ENCODE measurements at regions not wholly inside any gene's neighbourhood (a gene's known extent, or its start where the extent isn't known, plus 50 kb on each side); places are given as distances from the start of the nearest gene placed in this dataset.

DNA sequence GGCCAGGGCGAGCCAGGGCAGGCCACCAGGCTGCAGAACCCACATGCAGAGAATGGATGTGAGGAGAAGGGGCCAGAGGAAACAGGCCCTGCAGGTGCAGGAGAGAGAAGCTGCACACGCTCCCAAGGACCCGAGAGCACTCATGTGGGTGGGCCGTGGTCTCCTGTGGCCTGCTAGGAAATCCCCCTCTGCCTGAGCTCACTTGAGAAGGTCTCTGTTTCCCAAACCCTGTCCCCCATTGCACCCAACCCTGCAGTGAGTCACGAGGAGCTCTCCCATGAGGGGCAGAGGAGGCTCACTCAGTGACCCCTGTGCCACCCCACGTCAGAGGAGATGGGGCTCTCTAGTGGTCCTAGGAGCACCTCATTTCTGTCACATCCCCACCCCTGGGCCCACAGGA, 111.1 kb downstream of the KLF13 start:
- ChIA-PET POLR2A (interaction anchor here (0.7 to 4.8 kb wide), 15 partner anchors 21 to 232 kb away, joined by 3 to 32 read pairs (median 3); no protein-coding TSS in a partner anchor), RAD21 (ENCODE audit: unreplicated experiment) (interaction anchor here (0.8 to 10.1 kb wide), 21 partner anchors 11 to 237 kb away, joined by 3 to 213 read pairs (median 5); no protein-coding TSS in a partner anchor), SMC1A (ENCODE audit: uncharacterized antibody, unreplicated experiment) (interaction anchor here (0.6 to 7.7 kb wide), 24 partner anchors 10 to 636 kb away, joined by 3 to 166 read pairs (median 4); no protein-coding TSS in a partner anchor), CTCF (interaction anchor here (1.0 to 12.7 kb wide), 15 partner anchors 17 to 309 kb away, joined by 3 to 336 read pairs (median 6); no protein-coding TSS in a partner anchor)
- intact Hi-C loops (cut with micrococcal nuclease; ENCODE audit: unreplicated experiment) (loop anchor here (5.0 kb wide), 3 partner anchors 35 to 210 kb away; no protein-coding TSS in a partner anchor), in situ Hi-C loops (cut with MboI) (loop anchor here (5.0 kb wide), 2 partner anchors 50 to 235 kb away; no protein-coding TSS in a partner anchor)
- H3K4me3 ChIP-seq = no peak overlapping the region
- peaks cover 52% of the 10 kb centered on the region for H3K4me1 ChIP-seq (ENCODE audit: control insufficient read depth, insufficient read depth, low read length)
- BruUV-seq (replicated peaks) = no TSS peak
- ATAC-seq (peak; percentile 16), DNase-seq (ENCODE audit: low read depth, low spot score) (no peak), FAIRE-seq (peak; percentile 62)
- H3K36me3 ChIP-seq (ENCODE audit: control insufficient read depth in 2 of 2, insufficient read depth in 2 of 2, low read length in 1 of 2) = no peaks in the 10 kb centered on the region
- H3K4me2 ChIP-seq (ENCODE audit: control insufficient read depth, insufficient read depth) = peak overlapping the region; percentile 21
- peak overlapping the region; percentile 60 for H3K27ac ChIP-seq (ENCODE audit: control insufficient read depth, insufficient read depth)
- WGBS (ENCODE audit: insufficient coverage, insufficient replicate concordance, low lambda C conversion rate, missing lambda C conversion rate) = 7% methylated on average over 6 of the region's 6 CpGs
- no peaks in the 10 kb centered on the region for H3K79me2 ChIP-seq (ENCODE audit: control insufficient read depth, insufficient read depth, low read length)
- H3K27me3 ChIP-seq (replicated peaks in 1 of 2; ENCODE audit: control insufficient read depth in 2 of 2, insufficient read depth in 2 of 2, low read length in 1 of 2) = no peaks in the 10 kb centered on the region
- H3K9ac ChIP-seq (ENCODE audit: control insufficient read depth, insufficient read depth, low read length) = no peak overlapping the region
- no peaks in the 10 kb centered on the region for H4K20me1 ChIP-seq (ENCODE audit: control insufficient read depth, insufficient read depth)
- H3K9me3 ChIP-seq (replicated peaks; ENCODE audit: control insufficient read depth, insufficient read depth, low read length) = no peaks in the 10 kb centered on the region
- H2AFZ ChIP-seq (ENCODE audit: control insufficient read depth, low read depth, low read length) = peak overlapping the region; percentile 3; the same call in 1 of the 2 replicates
- TF ChIP-seq, protein P1, sequence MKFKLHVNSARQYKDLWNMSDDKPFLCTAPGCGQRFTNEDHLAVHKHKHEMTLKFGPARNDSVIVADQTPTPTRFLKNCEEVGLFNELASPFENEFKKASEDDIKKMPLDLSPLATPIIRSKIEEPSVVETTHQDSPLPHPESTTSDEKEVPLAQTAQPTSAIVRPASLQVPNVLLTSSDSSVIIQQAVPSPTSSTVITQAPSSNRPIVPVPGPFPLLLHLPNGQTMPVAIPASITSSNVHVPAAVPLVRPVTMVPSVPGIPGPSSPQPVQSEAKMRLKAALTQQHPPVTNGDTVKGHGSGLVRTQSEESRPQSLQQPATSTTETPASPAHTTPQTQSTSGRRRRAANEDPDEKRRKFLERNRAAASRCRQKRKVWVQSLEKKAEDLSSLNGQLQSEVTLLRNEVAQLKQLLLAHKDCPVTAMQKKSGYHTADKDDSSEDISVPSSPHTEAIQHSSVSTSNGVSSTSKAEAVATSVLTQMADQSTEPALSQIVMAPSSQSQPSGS (IDR thresholded peaks at IDR 0.05; ENCODE audit: low read length) = no peak
- peak; percentile 58 for TF ChIP-seq IKZF1 (conservative IDR thresholded peaks at IDR 0.05)
- TF ChIP-seq CREB1 (IDR thresholded peaks at IDR 0.05; ENCODE audit: low read depth) = no peak
- TF ChIP-seq, protein P2, sequence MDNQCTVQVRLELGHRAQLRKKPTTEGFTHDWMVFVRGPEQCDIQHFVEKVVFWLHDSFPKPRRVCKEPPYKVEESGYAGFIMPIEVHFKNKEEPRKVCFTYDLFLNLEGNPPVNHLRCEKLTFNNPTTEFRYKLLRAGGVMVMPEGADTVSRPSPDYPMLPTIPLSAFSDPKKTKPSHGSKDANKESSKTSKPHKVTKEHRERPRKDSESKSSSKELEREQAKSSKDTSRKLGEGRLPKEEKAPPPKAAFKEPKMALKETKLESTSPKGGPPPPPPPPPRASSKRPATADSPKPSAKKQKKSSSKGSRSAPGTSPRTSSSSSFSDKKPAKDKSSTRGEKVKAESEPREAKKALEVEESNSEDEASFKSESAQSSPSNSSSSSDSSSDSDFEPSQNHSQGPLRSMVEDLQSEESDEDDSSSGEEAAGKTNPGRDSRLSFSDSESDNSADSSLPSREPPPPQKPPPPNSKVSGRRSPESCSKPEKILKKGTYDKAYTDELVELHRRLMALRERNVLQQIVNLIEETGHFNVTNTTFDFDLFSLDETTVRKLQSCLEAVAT (IDR thresholded peaks at IDR 0.05) = no peak
- TF ChIP-seq, protein P3, sequence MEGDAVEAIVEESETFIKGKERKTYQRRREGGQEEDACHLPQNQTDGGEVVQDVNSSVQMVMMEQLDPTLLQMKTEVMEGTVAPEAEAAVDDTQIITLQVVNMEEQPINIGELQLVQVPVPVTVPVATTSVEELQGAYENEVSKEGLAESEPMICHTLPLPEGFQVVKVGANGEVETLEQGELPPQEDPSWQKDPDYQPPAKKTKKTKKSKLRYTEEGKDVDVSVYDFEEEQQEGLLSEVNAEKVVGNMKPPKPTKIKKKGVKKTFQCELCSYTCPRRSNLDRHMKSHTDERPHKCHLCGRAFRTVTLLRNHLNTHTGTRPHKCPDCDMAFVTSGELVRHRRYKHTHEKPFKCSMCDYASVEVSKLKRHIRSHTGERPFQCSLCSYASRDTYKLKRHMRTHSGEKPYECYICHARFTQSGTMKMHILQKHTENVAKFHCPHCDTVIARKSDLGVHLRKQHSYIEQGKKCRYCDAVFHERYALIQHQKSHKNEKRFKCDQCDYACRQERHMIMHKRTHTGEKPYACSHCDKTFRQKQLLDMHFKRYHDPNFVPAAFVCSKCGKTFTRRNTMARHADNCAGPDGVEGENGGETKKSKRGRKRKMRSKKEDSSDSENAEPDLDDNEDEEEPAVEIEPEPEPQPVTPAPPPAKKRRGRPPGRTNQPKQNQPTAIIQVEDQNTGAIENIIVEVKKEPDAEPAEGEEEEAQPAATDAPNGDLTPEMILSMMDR (IDR thresholded peaks at IDR 0.05 in 2 of 3, conservative IDR thresholded peaks at IDR 0.05 in 1 of 3; ENCODE audit: control insufficient read depth in 2 of 3, extremely low read depth in 1 of 3, insufficient read depth in 1 of 3, low read depth in 3 of 3, low read length in 3 of 3) = no peak
- TF ChIP-seq MYC (IDR thresholded peaks at IDR 0.05; ENCODE audit: insufficient read depth, insufficient read length, insufficient replicate concordance, low read length, severe bottlenecking) = no peak
- TF ChIP-seq RELA (IDR thresholded peaks at IDR 0.05; ENCODE audit: borderline replicate concordance, partially characterized antibody) = peak; percentile 91
- no peak for TF ChIP-seq CEBPB (IDR thresholded peaks at IDR 0.05; ENCODE audit: borderline replicate concordance in 1 of 2, low read depth in 2 of 2, low read length in 2 of 2)
- no peak for TF ChIP-seq PML (IDR thresholded peaks at IDR 0.05; ENCODE audit: low read length)
- TF ChIP-seq HDAC6 (IDR thresholded peaks at IDR 0.05; ENCODE audit: unreplicated experiment) = no peak
- no peak for TF ChIP-seq NRF1 (conservative IDR thresholded peaks at IDR 0.05; ENCODE audit: low read depth, low read length)
- TF ChIP-seq, protein P4, sequence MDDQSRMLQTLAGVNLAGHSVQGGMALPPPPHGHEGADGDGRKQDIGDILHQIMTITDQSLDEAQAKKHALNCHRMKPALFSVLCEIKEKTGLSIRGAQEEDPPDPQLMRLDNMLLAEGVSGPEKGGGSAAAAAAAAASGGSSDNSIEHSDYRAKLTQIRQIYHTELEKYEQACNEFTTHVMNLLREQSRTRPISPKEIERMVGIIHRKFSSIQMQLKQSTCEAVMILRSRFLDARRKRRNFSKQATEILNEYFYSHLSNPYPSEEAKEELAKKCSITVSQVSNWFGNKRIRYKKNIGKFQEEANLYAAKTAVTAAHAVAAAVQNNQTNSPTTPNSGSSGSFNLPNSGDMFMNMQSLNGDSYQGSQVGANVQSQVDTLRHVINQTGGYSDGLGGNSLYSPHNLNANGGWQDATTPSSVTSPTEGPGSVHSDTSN (IDR thresholded peaks at IDR 0.05; ENCODE audit: insufficient replicate concordance, low read depth, low read length) = no peak
- peak; percentile 66 for TF ChIP-seq EED (IDR thresholded peaks at IDR 0.05; ENCODE audit: low read depth)
- TF ChIP-seq TCF12 (IDR thresholded peaks at IDR 0.05; ENCODE audit: low read depth, low read length) = peak; percentile 83
- TF ChIP-seq BHLHE40 (IDR thresholded peaks at IDR 0.05; ENCODE audit: borderline replicate concordance in 1 of 2, low read depth in 2 of 2, low read length in 1 of 2) = peak; percentile 70 to 78
- TF ChIP-seq MYB (IDR thresholded peaks at IDR 0.05; ENCODE audit: borderline replicate concordance, low read depth, low read length) = no peak
- TF ChIP-seq NFIC (IDR thresholded peaks at IDR 0.05; ENCODE audit: low read depth, low read length) = no peak
- 0 out of 2 replicates have a peak, but pooled peaks have one; percentile 17 for TF ChIP-seq TARDBP (IDR thresholded peaks at IDR 0.05; ENCODE audit: borderline replicate concordance)

Data from GM12878 (cell line).